Kidney tubule cell (primary cell): ENCODE measurements at regions not wholly inside any gene's neighbourhood (a gene's known extent, or its start where the extent isn't known, plus 50 kb on each side); places are given as distances from the start of the nearest gene placed in this dataset.

ENCODE experiments used
- DNase-seq: peaks from one replicate; pipeline ENCODE4 v3.0.0-alpha.2; 2018; ENCODE audit warnings: low spot score

DNA sequence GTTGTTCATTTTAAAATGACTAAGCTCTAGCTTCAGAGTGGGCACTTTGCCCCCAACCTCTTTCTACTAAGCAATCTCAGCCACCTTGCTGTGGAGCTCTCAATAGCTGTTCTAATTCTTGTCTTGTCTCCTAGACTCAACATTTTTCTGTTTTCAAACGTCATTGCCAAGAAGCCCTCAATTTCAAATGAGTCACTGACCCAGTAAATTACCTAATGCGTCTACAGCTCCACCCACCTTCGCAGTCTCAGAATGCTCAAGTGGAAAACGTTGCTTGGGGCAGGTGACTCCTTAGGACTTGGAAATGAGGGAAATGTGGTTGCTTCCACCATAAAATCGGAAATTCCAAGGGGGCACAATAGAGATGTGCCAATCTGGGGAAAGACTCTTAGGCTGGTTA lies 59.0 kb downstream of the ING2 start:
- peak; percentile 65 for DNase-seq

DNA sequence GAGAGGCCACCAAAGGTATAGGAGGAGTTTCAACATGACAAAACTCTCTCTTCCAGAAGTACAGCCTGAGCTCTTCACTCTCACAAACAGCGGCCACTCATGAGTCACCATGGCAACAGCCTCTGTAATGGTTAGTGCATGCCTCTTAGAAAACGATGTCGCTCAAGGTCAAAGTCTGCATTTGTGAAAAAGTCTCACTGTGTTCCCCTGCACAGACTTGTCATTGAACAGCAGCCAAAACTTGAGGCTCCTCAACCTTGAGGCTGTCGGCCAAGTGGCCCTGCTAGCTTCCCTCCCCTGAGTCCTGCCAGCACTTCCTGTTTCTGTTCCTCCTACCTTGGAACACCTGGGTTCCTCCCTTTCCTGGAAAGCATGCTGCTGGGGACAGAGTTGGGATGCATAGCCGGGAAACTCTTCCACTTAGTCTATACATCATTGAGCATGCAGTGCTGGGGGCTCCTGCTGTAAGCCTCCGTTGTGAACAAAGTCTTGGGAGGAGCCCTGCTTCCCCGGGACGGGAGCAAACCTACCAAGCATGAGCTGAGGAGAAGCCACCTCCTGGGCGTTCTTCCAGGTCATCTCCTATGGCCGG lies 66.6 kb downstream of the ING2 start:
- peak; percentile 70 for DNase-seq

GRCh38 chr4:183576701-183577404 lies 72.0 kb downstream of the ING2 start:
- DNase-seq: no peak

- no peak for DNase-seq
These were observed 75.5 kb downstream of the ING2 start for GRCh38 chr4:183580370-183580769.

GRCh38 chr4:183580849-183581248 lies 76.0 kb downstream of the ING2 start:
- DNase-seq: no peak

- no peak for DNase-seq
These were observed 72.2 kb downstream of the RWDD4 start for GRCh38 chr4:183586824-183587223.

GRCh38 chr4:183588169-183588675 lies 70.8 kb downstream of the RWDD4 start:
- DNase-seq: no peak

GRCh38 chr4:183588691-183589090 lies 70.3 kb downstream of the RWDD4 start:
- DNase-seq: no peak

GRCh38 chr4:183589461-183590099 lies 69.4 kb downstream of the RWDD4 start:
- DNase-seq: no peak
